GM18502 (cell line): ENCODE measurements at regions not wholly inside any gene's neighbourhood (a gene's known extent, or its start where the extent isn't known, plus 50 kb on each side); places are given as distances from the start of the nearest gene placed in this dataset.

ENCODE experiments used
- ATAC-seq: cut with Tn5 transposase; IDR thresholded peaks from one replicate; pipeline ENCODE4 v1.9.1; 2021; ENCODE audit warnings: mild to moderate bottlenecking; ENCODE audit not compliant: unreplicated experiment, poor library complexity

DNA sequence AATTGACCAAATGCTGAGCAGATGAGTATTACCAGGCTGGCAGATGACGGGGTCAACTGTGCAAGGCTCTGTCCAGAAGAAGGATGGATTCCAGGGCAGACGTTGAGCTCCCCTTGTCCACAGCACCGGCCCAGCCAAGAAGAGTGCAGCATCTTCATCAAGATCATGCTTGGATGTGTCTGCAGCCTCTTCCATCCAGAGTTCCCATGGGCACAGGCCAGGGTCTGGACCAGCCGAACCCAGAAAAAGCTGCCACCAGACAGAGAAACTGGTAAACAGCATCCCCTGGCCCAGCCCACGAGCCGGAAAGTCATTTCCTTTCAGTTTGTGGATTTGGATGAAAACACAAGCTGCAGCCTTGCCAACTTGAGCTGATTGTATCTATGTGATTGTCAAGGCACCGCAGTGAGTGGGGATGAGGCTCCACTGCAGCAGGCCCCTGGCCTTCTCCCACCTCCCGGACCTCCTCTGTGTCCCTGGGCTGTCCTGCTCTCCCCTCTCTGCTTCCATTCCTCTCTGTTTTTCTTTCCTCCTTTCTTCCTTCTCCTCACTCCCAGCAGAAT, 321.8 kb downstream of the TCERG1L start:
- ATAC-seq, result no peak

DNA sequence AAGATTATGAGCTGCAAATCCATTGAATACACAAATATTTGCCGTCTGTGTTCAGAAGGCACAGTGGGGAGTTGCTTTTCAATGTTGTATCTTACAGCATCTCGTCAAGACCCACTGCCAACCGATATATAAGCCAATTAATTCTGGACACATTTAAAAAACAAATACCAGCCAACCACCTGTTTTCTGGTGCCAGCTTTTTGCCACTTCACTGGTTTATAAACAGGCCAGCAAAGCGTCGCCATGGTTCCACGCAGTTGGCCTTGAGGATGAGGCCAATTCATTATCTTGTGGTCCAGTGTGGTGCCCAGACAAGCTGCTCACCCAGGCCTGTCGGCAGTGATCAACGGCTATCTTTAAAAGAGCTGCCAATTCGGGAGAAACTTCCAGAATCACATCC, 321.0 kb downstream of the TCERG1L start:
- ATAC-seq, result no peak

DNA sequence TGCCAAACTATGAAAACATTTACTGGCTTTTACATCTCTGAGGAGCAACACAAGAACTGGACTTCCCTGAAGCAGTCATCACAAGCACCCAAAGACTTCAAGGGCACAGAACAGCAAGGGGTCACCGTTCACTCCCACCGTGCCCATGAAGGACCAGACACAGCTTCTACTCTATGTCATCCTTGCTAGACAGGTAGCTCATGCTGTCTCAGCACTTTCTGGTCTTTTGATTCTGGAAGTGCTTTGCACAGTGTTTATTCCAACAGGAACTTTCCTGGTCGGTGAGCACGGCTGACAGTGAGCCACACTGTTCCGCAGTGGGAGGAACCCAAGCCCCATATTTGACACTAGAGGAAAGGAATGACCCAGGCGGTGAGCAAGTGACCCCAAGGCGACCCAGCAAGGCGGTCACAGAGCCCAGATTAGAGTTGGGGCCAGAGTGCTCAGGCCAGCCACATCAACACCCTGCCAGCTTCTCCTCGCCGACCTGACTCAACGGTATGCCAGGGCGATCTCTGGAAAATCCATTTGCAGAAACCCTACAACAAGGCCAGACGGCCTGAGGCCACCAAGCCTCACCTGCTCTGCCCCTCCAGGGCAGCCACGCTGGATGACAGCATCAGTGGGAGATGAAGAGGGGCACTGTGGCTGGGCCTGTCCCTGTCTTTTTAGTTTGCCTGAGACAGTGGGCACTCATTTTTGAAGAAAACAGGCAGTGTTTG, 318.6 kb downstream of the TCERG1L start:
- no peak for ATAC-seq

DNA sequence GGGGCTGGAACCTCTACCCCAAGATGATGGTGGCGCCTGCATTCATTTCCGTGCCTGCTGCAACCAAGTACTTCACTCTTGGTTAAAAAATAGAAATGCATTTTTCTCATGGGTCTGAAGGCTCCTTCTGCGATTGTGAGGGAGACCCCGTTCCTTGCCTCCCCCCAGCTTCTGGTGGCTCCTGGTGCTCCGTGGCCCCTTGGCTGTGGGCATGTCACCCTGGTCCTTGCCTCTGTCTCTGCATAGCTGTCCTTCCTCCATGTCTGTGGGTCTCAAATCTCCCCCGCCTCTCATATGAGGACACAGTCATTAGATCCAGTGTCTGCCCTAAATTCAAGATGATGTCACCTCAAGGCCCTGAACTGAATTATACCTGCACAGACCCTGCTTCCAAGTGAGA, 317.9 kb downstream of the TCERG1L start:
- no peak for ATAC-seq

DNA sequence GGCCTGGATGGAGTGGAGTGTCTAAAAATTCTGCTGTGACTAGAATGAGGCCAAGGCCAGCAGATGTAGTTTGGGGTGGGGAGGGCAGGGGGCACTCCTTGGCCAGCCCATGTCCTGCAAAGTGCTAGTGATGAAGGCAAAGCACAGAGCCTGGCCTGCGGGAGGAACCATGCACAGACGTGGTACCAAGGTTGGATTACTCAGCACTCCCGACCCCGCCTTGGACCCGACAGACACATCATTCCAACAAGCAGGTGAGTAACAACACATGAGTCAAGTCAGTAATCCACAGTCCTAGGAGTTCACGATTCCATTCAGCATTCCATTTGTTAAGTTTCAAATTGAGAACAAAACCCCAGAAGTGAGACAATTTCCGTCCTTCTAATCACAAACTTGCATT, 317.3 kb downstream of the TCERG1L start:
- no peak for ATAC-seq

DNA sequence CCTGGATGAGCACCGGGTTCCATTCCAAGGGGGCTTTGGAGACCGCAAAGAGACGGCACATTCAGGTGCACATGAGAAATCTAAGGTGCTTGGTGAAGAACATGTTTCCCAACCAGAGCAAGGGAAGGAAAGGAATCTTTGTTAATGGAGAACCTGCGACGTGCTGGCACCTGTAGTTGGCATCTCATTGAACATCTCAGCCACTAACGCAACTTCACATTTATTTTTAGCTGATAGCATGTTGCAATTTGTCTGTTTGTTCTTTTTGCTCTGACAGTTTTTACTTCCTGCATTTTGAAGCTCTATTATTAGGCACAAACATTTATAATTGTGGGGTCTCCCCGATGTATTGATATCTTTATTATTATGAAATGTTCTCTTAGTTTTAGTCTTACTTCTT, 316.7 kb downstream of the TCERG1L start:
- no peak for ATAC-seq

DNA sequence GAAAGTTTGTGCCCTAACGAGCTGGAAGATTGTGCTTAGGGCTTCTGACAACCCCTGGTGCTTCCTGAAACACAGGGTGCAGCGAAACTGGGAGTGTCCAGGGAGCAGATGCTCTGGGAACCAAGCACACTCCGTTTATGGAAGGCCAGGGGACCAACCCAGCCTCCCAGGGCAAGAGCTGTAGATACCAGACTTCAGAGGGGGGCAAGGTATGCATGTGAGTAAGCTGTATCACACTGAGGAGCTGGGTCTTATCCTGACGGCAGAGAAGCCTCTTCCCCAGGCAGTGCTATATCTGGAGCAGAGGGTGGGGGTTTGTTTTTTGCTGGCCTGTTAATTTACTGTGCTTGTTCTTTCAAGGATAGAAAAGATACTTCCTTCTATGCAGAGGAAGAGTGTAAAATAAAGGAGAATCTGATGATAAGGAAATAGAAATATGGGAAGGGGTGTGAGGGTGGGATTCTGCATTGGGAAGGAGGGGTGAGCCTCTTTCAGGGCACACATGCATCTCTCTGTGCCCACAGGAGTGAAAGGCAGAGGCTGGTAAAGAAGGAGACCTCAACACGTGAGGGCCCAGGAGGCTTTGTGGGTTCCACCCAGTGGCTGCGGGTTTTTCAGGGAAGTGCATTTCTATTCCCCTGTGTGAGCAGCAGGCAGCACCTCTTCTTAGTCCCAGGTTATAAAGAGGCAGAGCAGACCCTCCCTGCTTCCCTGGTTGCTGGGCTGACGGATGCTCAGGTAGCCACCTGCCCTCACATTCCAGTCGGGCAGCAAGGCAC, 314.1 kb downstream of the TCERG1L start:
- no peak for ATAC-seq

DNA sequence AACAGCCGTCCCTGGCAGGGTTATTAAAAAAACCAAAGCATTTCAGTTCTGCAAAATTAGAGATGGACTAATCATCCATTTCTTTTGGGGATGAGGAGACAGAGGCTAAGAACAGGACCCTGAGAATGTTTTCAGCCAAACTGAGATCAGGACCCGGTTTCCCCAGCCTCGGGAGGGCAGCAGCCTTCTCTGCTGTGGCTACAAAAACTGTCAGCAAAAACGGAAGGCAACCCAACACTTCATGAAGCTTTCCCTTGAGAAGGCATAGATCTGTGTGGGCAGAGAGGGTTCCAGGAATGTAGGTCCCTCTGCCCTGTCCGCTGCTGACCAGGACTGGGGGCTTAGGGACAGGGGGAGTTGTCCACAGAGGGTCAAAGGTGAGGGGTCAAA, 313.5 kb downstream of the TCERG1L start:
- ATAC-seq, result no peak

DNA sequence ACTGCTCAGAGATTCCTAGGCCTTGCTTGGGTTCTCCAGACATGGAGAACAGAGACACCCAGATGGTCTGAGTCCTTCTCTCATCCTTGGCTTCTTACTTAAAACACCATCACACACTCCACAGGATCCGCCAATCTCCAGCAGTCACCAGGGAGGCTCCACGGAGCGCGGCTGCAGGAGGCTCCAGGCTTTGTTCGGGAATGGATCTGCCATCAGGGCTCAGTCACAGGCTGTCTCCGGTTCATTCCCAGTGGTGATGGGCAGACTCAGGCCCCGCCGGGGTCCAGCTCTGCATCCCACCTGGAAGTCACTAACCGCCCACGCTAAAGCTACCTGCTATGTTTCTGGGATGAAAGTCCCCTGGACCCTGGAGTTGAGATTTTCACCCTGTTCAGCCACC, 312.9 kb downstream of the TCERG1L start:
- no peak for ATAC-seq

DNA sequence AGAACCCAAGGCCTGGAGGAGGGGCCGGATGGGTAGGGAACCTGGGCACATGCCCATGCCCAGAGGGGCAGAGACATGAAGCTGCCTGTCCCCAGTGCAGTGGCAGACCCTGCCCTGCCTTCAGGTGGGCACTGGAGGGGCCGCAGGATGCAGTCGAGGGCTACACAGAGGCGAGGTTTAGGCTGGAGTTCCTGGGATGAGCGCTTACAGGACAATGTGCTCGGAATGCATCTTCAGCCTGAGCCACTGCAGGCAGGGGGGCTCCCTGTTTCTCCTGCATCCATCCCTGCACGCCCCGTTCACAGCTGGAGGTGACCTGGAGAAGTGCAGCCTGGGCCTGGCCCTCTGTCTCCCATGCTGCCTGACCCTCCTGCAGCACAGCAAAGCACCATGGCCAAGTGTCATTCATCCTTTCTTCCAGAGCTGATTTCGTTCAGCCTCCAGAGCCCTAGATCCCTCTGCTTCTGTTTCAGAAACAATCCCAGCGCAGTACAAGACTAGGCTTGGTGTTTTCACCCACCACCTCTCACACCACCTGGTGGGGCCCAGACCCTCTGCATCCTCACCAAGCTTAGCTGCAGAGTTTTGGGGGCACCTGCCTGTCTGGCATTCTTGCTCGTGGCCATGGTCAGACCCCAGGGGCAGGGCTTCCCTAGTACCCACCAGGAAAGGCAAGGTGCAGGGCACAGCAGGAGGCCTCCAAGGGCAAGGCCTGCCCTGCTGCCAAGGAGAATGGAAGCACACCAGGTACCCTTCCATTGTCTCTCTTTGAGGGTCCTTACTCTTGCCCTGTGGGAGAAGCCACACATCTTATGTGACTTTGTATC, 311.9 kb downstream of the TCERG1L start:
- ATAC-seq, result no peak

DNA sequence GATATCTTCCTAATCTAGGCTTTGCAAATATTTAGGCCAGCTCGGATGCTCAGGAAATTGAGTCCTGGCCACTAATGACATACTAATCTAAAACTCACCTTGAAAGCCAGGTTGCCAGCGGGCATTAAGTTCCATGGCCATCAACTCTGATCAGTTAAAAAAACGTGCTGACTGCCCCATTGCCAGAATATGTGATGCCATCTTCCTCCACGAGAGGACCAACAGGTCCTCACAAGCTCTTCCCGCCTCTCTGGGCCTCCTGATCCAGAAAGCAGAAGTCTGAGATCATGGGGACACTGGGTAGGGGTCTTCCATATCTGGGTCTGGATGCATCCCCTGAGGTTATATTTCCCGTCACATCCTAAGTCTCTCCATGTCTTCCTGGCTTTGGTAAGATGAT, 311.3 kb downstream of the TCERG1L start:
- ATAC-seq, result no peak

DNA sequence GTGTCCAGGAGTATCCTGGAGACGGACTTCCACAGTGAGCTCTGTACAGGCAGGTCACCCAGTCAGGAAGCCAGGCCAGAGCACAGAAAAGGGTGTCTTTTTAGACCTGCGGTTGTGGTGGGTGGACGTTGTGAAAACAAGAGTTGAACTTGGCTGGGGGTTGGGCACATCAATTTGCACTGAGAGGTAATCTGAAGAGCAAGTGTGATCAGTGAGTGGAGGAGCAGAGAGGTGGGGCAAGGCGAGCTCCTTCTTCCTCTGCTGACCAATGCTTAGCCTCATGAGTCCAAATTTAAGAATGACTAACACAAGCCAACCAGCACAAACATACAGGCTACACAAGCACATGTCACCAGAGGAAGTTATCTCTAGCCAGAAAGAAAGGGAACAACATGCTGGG, 310.8 kb downstream of the TCERG1L start:
- ATAC-seq, result no peak

DNA sequence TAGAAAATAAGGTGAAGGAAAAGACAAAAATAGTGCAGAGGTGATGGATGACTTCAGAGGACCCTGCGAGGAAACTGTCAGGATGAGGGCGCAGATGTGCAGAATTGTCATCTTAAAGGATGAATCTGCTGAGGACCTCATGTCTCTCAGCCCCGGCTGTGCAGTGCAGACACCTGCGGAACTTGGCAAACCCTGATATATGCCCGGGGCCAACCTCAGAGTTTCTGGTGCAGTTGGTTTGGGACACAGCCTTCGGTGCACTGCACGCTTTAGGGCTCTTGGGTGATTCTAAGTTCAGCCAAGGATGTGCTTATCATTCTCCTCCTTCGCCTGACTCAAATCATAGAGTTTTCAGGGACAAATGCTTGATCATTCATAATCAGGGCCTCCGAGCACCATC, 310.1 kb downstream of the TCERG1L start:
- ATAC-seq, result no peak

DNA sequence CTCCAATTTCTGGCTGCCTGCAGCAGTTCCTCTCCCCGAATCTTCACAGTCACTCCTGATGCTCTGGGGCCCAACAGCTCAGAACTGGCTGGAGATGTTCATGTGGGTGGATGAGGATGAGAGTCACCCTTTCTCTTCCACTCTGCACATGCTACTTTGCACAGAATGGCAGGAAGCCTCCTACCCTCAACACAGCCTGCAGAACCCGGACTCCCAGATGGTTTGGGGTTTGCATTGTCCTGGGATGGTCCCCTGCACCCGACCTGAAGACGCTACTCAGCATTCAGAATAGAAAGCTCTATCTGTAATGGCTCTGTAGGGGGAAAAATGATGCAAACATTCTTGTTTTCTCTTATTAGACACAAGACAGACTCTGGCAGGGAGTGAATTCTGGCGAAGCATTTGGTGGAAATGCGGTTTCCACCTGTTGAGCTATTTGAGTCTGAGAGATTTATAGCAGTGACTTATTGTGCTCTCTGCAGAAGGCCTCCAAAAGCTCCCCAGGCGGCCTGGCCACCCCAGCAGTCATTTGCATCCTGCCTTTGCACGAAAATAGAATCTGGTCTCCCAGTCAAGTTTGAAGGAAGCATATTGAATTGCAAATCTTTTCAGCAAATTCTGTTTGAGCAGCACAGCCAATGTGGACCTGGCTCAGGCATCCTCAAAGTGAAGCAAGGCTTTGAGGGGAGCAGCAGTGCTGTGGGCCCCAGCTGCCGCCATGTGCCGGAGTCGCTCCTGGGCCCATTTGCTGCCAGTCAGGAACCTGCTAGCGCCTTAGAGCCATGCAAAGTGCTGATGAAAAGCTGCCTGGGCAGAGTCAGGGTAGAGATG, 309.3 kb downstream of the TCERG1L start:
- no peak for ATAC-seq

DNA sequence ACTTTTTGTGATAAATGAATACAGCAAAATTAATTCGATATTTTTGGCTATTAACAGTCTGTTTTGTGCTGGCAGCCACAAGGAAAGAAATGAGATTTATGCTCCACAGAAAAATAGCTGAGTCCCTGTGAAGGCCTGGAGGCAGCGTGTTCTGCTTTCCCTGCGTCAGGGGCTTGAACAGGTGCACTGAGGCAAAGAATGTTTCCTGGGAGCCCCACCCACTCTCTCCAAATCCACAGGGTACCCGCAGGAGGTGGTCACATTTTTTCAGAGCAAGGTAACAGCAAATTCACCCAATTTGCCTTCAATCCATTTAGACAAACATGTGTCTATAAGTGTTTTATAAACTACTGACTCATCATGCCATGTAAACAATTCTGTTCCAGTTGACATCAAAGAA, 308.1 kb downstream of the TCERG1L start:
- no peak for ATAC-seq

DNA sequence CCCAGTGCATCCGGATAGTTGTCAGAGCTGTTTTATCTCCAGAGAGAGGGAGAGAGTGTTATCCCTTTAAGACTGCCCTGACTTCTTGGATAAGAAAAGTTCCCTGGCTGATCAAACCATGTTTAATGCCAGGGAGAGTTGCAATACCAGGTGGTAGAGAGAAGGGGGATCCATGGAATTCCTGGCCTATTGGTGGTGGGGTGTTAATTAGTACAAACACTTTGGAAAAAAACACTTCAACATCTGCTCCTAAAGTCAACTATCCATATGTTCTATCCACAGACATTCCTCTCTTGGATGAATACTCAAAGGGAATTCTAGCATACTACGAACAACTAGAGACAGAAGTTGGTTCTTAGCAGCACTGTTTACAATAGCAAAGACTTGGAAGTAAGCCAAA, 307.2 kb downstream of the TCERG1L start:
- ATAC-seq, result no peak

DNA sequence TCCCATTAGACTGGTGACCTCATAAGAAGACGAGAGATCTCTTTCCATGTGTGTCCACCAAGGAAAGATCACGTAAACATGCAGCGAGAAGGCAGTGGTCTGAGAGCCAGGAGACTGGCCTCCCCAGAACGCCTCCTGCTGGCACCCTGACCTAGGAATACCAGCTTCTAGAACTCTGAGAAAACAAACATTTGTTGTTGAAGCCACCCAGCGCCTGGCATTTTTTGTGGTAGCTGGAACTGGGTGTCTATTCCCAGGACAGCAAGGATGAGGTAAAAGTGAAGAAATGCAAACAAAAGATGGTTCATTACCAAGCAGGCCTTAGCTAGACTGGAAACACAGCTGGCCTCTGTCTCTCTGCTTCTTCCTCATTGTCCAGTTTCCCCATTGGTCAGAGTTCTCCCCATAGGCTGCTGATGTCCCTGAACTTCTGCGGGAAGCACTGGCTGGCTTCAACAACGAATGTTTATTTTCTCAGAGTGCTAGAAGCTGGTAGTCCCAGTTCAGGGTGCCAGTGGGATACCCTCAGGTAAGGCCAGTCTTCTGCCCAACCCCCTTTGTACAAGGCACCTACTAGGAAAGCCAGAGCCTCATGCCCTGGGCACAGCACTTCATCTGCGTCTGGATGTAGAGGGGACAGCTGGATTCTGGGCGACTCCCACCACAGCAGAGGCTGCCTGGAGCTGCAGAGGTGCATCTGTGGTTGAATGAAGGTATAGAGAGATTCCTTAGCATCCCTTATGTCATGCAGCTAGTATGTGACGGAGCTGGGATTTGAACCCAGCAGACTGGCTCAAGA, 304.9 kb downstream of the TCERG1L start:
- no peak for ATAC-seq

DNA sequence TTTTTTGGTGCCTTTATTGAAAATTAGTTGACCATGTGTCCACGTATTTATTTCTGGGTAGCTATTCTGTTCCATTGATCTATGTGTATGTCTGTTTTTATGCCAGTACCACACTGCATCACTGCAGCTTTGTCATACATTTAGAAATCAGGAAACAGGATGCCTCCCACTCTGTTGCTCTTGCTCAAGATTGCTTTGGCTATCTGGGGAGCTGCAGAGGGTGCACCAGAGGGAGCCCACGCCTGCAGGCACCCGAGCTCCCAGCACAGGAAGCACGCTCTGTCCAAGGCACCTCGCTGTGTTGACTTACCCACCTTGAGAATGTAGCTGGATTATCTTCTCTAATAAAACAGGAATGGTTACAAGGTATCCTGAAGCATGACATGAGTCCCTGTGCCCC, 301.7 kb downstream of the TCERG1L start:
- ATAC-seq, result no peak

DNA sequence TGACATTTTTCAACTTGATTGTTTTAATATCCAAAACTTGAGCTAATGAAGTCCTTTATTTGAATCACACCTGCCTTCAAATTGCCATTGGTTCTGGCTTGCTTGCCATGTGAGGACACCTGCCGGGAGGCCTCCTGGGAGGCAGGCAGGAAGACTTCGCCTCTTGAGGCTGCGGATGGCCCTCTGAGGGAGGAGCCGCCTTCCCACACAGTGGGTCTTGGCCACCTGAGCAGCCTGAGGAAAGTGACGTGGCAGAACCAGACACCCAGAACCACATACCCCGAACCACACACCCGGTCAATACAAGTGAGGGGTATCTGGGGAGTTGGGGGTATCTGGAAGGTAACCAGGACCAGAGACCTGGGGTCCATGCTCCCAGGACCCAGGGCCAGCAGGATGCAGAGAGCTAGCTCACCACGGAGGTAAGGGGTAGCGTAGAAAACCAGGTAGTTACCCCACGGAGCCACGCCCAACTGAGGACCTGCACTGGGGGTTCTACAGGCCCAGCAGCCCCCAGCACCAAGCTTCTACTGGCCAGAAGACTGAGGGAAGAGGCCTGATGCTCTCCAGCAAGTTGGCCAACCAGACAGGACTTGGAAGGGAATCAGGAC, 300.5 kb downstream of the TCERG1L start:
- ATAC-seq, result no peak
